K562 (cell line): ENCODE measurements at regions not wholly inside any gene's neighbourhood (a gene's known extent, or its start where the extent isn't known, plus 50 kb on each side); places are given as distances from the start of the nearest gene placed in this dataset.

Experiments
- ATF6 ChIP-seq: sonication (generic); formaldehyde crosslinking; IDR thresholded peaks from 2 replicates; pipeline ENCODE4 v1.4.0; 2020; ENCODE audit warnings: mild to moderate bottlenecking, missing genetic modification reagents
- BRD4 ChIP-seq: fragments of 200-600 bp; sonication (generic); IDR thresholded peaks from 2 replicates; pipeline ENCODE4 v1.6.1; 2017; ENCODE audit warnings: inconsistent platforms
- BRD9 ChIP-seq: fragments of 450-650 bp; IDR thresholded peaks from 2 replicates; pipeline ENCODE4 v1.6.1; 2018; ENCODE audit warnings: low read depth; ENCODE audit not compliant: partially characterized antibody
- CEBPB ChIP-seq: fragments of 450-650 bp; IDR thresholded peaks from 2 replicates; pipeline ENCODE4 v1.6.1; 2016; ENCODE audit warnings: missing genetic modification characterization, missing compliant biosample characterization
- CLOCK ChIP-seq: fragments of 250-450 bp; sonication (Bioruptor Pico); IDR thresholded peaks from 2 replicates; pipeline ENCODE4 v1.4.0; 2020; ENCODE audit warnings: mild to moderate bottlenecking, moderate library complexity, borderline replicate concordance
- FIP1L1 ChIP-seq: fragments of 200-400 bp; formaldehyde crosslinking; IDR thresholded peaks from 2 replicates; pipeline ENCODE4 v1.6.1; 2018; ENCODE audit warnings: mild to moderate bottlenecking, low read depth, low read length; ENCODE audit not compliant: poor library complexity, severe bottlenecking
- GTF2A2 ChIP-seq: IDR thresholded peaks from 2 replicates; pipeline ENCODE4 v1.6.1; 2016; ENCODE audit warnings: mild to moderate bottlenecking, missing genetic modification characterization, missing compliant biosample characterization
- KLF1 ChIP-seq: fragments of 450-650 bp; IDR thresholded peaks from 2 replicates; pipeline ENCODE4 v1.6.1; 2016; ENCODE audit warnings: missing genetic modification characterization, missing compliant biosample characterization
- PHF21A ChIP-seq: fragments of 450-650 bp; IDR thresholded peaks from 2 replicates; pipeline ENCODE4 v1.6.1; 2017; ENCODE audit warnings: low read depth, borderline replicate concordance
- SLC30A9 ChIP-seq: fragments of 250-450 bp; sonication (Bioruptor Pico); IDR thresholded peaks from 2 replicates; pipeline ENCODE4 v1.8.0; 2022; ENCODE audit warnings: mild to moderate bottlenecking, moderate library complexity
- SMAD4 ChIP-seq: fragments of 250-450 bp; sonication (Bioruptor Pico); conservative IDR thresholded peaks from 2 replicates; pipeline ENCODE4 v1.8.0; 2021; ENCODE audit warnings: inconsistent platforms, mild to moderate bottlenecking, moderate library complexity
- UBTF ChIP-seq, 2 experiments: IDR thresholded peaks; 2 replicates each; pipeline ENCODE4 v1.6.1; 2012; ENCODE audit warnings: improper control_type of control experiment in 2 of 2, low read depth in 2 of 2, low read length in 2 of 2, borderline replicate concordance in 1 of 2
- ZBTB2 ChIP-seq: fragments of 450-650 bp; IDR thresholded peaks from 2 replicates; pipeline ENCODE4 v1.6.1; 2016; ENCODE audit warnings: antibody characterized with exemption
- ZBTB5 ChIP-seq: fragments of 450-650 bp; IDR thresholded peaks from 2 replicates; pipeline ENCODE4 v1.6.1; 2017; ENCODE audit warnings: antibody characterized with exemption
- ZNF644 ChIP-seq: fragments of 200-800 bp; sonication (Bioruptor generic); IDR thresholded peaks from 2 replicates; pipeline ENCODE4 v1.6.1; 2016; ENCODE audit warnings: low read depth, missing genetic modification characterization, missing compliant biosample characterization

GRCh38 chr3:194255252-194256039 is 95.7 kb downstream of the CPN2 start (continued):
- TF ChIP-seq ATF6 (CRISPR knock-in tag) (no peak), BRD4 (no peak; the same call in 1 of the 2 replicates), BRD9 (peak; percentile 51), ZNF644 (tag) (peak; percentile 79), FIP1L1 (no peak), KLF1 (tag) (peak; percentile 74; the same call in 1 of the 2 replicates), PHF21A (0 out of 2 replicates have a peak, but pooled peaks have one; percentile 20), UBTF (IDR thresholded peaks at IDR 0.05; ENCODE audit: borderline replicate concordance in 1 of 2, low read depth in 2 of 2, low read length in 2 of 2) (no peak), CEBPB (peak; percentile 91), SLC30A9 (no peak), ZBTB2 (peak; percentile 62; the same call in 1 of the 2 replicates), CLOCK (peak; percentile 94), SMAD4 (CRISPR knock-in tag) (peak; percentile 98), GTF2A2 (tag) (no peak), ZBTB5 (no peak)
